ENCODE measurements at regions not wholly inside any gene's neighbourhood (a gene's known extent, or its start where the extent isn't known, plus 50 kb on each side); places are given as distances from the start of the nearest gene placed in this dataset.
A peak's percentile ranks its signal among the peaks of the same experiment; 100 is the strongest.

GRCh38 chr1:81432654-81433109 is 368.1 kb upstream of the ADGRL2 start:
- no peaks in the 10 kb centered on the region for H3K36me3 ChIP-seq
- peaks cover 0 to 7% (median 0%) of the 10 kb centered on the region in 3 donors for H3K4me1 ChIP-seq
- DNase-seq, result no peak
- TF ChIP-seq POLR2A (IDR thresholded peaks at IDR 0.05) (no peak), CTCF (IDR thresholded peaks at IDR 0.05) (no peak)
- no peak overlapping the region for H3K4me3 ChIP-seq
- intact Hi-C loops (cut with DNase I), result no loop called here
- H3K27me3 ChIP-seq, result no peaks in the 10 kb centered on the region
- peak overlapping the region in 2 of 4 donors; percentile 25 to 30 for H3K27ac ChIP-seq
- no peaks in the 10 kb centered on the region for H3K9me3 ChIP-seq
- 70 to 72% methylated on average over 8 of the region's 8 CpGs for WGBS, 2 donors

- TF ChIP-seq POLR2A (IDR thresholded peaks at IDR 0.05), result no peak
- no peak for TF ChIP-seq CTCF (IDR thresholded peaks at IDR 0.05)
- no peaks in the 10 kb centered on the region for H3K9me3 ChIP-seq
- DNase-seq, result no peak
- H3K4me3 ChIP-seq, result no peak overlapping the region
- no peaks in the 10 kb centered on the region for H3K27me3 ChIP-seq
- H3K27ac ChIP-seq, result peak overlapping the region in 2 of 4 donors; percentile 25 to 30
- H3K4me1 ChIP-seq, result peaks cover 0 to 7% (median 0%) of the 10 kb centered on the region in 3 donors
- no peaks in the 10 kb centered on the region for H3K36me3 ChIP-seq
- intact Hi-C loops (cut with DNase I), result no loop called here
- 59 to 65% methylated on average over 4 of the region's 4 CpGs for WGBS, 2 donors
These were observed 368.7 kb upstream of the ADGRL2 start for GRCh38 chr1:81432059-81432458.

- Histone ChIP-seq H3K4me3 (no peak overlapping the region), H3K36me3 (no peaks in the 10 kb centered on the region), H3K27ac (peak overlapping the region in 1 of 4 donors; percentile 25), H3K4me1 (peaks cover 0 to 7% (median 0%) of the 10 kb centered on the region in 3 donors), H3K27me3 (no peaks in the 10 kb centered on the region), H3K9me3 (no peaks in the 10 kb centered on the region)
- intact Hi-C loops (cut with DNase I), result no loop called here
- TF ChIP-seq CTCF (IDR thresholded peaks at IDR 0.05), result no peak
- TF ChIP-seq POLR2A (IDR thresholded peaks at IDR 0.05), result no peak
- no peak for DNase-seq
- 78 to 82% methylated on average over 2 of the region's 2 CpGs for WGBS, 2 donors
These were observed 369.1 kb upstream of the ADGRL2 start for GRCh38 chr1:81431624-81432000.

GRCh38 chr1:81430955-81431623 is 369.6 kb upstream of the ADGRL2 start:
- Histone ChIP-seq H3K27me3 (no peaks in the 10 kb centered on the region), H3K4me3 (no peak overlapping the region), H3K9me3 (no peaks in the 10 kb centered on the region), H3K27ac (no peak overlapping the region), H3K36me3 (no peaks in the 10 kb centered on the region), H3K4me1 (peaks cover 0 to 7% (median 0%) of the 10 kb centered on the region in 3 donors)
- intact Hi-C loops (cut with DNase I), result no loop called here
- DNase-seq, result no peak
- TF ChIP-seq CTCF (IDR thresholded peaks at IDR 0.05) (no peak), POLR2A (IDR thresholded peaks at IDR 0.05) (no peak)
- WGBS, 2 donors, result 50 to 65% methylated on average over 6 of the region's 6 CpGs

GRCh38 chr1:81430236-81430938 is 370.3 kb upstream of the ADGRL2 start:
- Histone ChIP-seq H3K9me3 (no peaks in the 10 kb centered on the region), H3K27ac (no peak overlapping the region), H3K4me3 (no peak overlapping the region), H3K36me3 (no peaks in the 10 kb centered on the region), H3K4me1 (peaks cover 0 to 7% (median 0%) of the 10 kb centered on the region in 3 donors), H3K27me3 (no peaks in the 10 kb centered on the region)
- TF ChIP-seq POLR2A (IDR thresholded peaks at IDR 0.05), result no peak
- TF ChIP-seq CTCF (IDR thresholded peaks at IDR 0.05), result no peak
- intact Hi-C loops (cut with DNase I), result no loop called here
- DNase-seq, result no peak
- 8 to 17% methylated on average over 1 of the region's 1 CpG for WGBS, 2 donors
